HG03025 (cell line): ENCODE measurements at regions not wholly inside any gene's neighbourhood (a gene's known extent, or its start where the extent isn't known, plus 50 kb on each side); places are given as distances from the start of the nearest gene placed in this dataset.

ENCODE experiments used
- ATAC-seq: cut with Tn5 transposase; IDR thresholded peaks from one replicate; pipeline ENCODE4 v1.9.1; 2021; ENCODE audit warnings: mild to moderate bottlenecking, moderate library complexity; ENCODE audit not compliant: unreplicated experiment, low FRiP score

GRCh38 chr5:155193029-155193428 lies 179.5 kb downstream of the KIF4B start:
- ATAC-seq, result no peak

- no peak for ATAC-seq
These were observed 180.0 kb downstream of the KIF4B start for GRCh38 chr5:155193483-155194107.

- ATAC-seq, result no peak
These were observed 187.1 kb downstream of the KIF4B start for GRCh38 chr5:155200608-155201007.

DNA sequence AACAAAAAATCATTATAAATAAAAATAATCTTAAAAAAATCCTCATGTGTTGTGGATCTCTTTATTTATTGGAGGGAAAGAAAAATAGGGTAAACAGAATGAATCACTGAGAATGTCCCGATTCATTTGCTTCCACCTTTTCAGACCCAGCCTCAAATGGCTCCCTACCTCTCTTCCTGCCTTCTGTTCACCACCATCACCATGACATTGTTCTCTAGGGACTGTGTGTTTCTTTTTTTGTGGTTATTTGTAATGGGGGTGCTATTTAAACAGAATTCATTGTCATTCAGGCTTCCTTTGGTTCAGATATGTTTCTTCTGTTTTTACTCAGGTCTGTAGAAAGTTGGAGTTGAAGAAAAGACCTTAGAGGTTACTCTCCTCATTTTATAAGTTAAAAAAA lies 198.2 kb downstream of the KIF4B start:
- ATAC-seq, result no peak

DNA sequence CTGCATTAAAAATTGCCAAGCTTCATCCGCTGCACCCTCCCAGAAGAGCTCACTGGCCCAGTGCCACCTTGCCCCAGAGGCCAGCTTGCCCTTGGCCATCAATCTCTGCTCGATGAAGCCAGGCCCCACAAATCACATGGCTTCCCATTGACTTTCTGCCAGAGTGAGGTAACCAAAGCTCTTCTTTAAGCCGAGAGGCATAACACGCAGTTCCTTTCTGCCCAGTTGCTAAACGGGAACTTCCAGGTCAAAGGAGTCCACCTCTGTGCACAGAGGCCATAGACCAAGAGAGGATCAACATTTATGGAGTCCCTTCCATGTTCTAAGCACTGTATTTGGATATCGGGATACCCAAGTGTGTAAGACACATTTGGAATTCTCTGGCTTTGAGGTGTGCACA lies 208.8 kb downstream of the KIF4B start:
- no peak for ATAC-seq

DNA sequence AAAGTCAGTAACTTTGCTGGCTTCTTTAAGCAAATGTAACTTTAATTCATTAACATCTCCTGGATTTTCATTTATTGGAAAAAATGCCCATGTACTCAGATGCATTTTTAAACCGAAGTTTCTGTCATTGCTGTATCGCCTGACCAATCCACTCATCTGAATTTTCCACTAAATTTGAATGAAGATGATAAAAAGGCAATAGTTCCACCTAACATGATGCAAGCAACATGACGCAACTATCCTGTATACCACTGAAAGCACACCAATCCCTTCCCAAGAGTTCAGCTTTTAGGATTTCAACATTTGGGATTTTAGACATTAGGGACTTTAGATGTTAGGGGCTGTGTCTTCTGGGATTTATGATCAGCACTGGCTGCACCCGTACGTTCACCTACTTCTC lies 215.6 kb downstream of the KIF4B start:
- ATAC-seq, result no peak

- ATAC-seq, result no peak
These were observed 226.2 kb downstream of the KIF4B start for GRCh38 chr5:155239803-155240202.

DNA sequence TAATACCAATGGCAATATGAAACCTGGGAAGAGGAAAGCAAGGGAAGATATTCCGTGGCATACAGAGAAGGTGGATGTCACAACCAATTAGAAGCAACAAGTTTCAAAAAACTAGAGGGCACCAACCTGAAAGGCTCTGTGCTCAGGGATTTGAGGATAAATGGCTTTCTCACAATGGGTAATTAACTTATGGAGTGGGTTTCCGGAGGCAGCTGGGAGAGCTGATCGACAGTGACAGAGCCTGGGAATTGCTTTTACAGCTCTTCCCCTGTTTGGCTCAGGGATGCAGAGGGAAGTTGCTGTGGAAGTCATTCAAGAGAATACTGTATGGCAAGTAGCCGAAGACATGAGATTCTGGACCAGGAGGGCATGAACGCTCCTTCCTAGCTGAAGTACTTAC lies 237.0 kb downstream of the KIF4B start:
- no peak for ATAC-seq

DNA sequence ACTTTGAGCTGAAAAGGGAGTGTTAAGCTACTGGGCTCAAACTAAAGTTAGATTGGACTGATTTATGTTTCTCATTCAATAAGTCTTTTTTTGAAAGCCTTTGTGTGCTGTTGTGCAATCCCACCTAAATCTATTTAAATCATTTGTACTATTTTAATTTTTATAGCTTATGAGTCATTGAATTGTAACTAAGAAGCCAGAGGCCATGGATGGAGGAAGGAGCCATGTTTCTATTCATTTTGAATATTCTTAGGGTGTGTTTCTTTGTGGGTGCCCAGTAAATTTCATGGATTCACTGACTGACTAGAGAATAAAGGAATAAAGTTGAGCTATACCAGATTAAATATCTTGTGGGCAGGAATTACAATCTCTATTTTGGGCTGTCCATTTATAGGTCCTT lies 238.5 kb downstream of the KIF4B start:
- ATAC-seq, result no peak

DNA sequence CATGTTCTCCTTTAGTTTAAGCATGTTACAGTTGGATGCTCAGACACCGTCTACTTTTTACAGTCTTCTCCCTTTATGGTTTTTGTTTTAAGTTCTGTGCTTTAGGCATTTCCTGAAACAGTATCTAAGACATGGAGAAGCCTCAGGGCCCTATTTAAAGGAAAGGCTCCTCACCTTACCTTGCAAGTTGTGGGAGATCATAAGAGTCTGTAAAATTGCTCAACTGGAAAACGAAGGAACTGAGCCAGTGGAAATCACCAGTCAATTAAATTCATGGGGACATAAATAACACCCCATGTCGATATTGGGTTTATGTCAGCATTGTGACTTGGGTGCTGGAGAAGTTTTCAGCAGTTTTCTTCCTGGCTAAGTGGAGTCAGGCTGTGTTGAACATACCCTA lies 239.2 kb downstream of the KIF4B start:
- ATAC-seq, result no peak

DNA sequence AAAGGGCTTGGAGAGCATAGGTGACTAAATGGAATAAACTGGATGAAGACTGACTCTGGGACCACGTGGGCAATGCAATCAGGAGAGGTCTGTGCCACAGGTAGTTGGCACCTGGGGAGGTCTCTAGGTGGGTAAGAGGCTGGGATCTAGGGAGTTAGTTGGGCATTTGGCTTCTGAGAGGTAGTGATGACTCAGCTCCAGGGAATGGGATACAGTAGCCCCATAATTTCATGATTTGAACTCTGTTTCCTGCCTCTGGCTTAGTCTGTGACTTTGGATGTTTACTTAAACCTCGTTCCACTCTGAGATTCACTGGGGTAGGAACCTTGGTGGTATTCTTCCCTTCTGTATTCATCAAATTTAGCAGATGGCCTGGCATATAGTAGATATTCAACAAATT lies 240.8 kb downstream of the KIF4B start:
- ATAC-seq, result no peak

DNA sequence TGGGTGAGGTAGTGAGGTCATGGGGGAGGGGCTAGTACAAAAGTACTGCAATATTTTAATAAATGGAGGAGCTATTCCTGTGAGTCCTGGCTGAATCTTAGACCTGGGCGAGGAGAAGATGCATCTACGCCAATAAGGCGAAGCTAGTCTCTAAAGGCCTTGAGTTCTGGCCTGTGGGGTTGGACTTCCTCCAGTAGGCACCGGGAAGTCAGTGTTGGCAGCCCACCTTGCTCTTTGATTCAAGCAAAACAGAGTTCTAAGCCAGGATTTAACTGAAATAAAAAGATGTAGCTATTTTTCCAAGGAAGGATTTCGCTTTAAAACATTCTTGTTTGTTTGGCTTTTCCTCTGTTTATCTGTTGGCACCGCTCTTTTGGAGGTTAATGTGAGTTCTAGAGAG lies 244.6 kb downstream of the KIF4B start:
- ATAC-seq, result no peak

DNA sequence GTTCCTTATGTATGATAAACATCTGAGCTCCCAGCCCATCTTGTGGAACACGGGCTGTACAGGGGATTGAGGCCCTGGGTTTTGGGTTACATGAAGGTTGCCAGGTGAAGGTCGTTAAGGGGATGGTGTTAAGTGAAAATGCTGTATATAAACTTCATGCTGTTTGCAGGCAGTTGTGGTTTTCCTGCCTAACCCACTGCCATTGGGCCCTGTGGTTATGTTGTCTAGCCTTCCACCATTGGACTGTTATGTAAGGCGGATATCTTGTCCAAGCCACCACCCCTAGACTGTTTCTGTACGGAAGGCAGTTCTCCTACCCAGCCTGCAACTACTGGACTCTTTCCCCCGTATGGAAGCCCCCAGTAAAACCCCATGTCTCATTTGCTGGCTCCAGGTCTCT lies 246.1 kb downstream of the KIF4B start:
- ATAC-seq, result no peak

- no peak for ATAC-seq
These were observed 247.2 kb downstream of the KIF4B start for GRCh38 chr5:155260798-155261197.

GRCh38 chr5:155263381-155263780 lies 249.8 kb downstream of the KIF4B start:
- no peak for ATAC-seq

- ATAC-seq, result no peak
These were observed 251.3 kb downstream of the KIF4B start for GRCh38 chr5:155264809-155265208.

DNA sequence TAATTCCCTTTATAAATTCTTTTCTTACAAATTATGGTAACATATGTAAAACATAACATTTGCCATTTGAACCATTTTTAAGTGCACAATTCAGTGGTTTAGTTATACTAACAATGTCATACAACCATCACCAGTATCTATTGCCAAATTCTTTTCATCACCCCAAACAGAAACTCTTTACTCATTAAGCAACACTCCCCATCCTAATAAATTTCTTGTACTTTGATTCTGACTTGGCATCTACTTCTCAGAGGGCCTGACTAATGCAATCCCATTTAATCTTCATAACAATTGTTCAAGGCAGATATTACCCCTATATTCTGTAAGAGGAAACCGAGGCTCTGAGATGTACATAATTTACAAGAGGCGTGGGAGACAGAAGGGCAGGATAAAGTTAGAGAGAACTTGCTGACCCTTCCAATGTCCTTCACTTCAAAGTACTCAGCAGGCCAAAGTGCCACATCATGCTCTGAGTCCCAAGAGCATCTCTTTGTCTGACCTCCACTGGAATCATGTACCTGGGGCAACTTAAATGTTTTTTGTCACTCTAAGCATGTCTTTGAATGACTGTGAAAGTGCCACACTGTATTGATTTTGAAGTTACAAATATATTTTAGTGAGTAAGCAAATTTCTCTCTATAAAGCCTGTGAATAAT lies 255.3 kb downstream of the KIF4B start:
- ATAC-seq, result no peak

DNA sequence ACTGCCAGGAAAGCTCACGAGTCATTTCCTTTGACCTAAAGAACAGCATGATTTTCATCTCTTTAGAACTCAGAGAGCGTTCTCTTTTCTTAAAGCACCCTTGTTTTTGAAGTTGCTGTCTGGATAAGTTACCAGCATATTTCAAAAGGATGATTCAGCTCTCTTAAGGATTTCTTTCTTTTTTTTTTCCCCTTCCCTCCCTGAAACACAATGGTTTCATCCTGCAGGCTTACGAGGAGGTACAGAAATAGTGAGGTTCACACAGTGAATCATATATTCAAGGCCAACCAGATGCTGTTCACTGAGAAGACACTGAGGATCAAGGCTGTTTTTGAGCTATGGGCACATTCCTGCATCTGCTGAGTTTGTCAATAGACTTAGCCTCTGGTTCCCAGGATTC lies 257.2 kb downstream of the KIF4B start:
- no peak for ATAC-seq

DNA sequence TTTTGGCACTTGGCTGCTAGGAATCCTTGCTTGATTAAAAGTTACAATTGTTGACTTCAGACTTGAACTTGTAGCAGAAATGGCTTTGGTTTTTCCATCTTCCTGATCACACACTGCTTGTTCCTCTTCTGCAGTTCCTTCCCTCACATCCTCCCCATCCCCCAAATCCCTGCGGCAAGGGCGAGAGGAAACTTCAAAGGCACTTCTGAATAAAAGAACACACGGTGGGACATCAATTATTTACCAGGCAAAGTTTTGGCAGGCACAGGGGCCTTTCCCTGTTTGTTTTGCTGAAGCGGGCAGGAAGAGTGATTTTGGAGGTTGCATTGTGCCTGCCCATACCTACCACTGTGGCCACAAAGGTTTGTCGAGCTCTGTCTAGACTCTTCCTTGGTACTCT lies 260.9 kb downstream of the KIF4B start:
- no peak for ATAC-seq

DNA sequence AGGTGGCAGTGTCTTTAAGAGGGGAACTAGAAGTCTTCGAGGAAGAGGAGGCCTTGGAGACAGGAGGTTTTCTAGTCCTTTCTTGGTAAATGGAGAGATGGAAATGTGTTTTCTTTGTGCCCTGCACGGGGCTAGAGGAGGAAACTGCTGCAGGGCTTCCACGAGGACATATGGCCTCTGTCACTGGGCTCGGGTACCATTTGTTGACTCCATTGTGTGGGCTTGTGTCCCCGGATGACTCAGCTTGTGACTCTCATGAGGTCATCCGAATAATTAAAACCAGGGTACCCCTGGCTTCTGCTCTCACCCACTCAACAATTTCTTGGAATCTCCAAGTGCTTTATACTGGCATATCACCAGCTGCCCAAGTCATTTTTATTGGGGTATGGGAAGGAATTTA lies 261.7 kb downstream of the KIF4B start:
- ATAC-seq, result no peak

- ATAC-seq, result no peak
These were observed 262.7 kb downstream of the KIF4B start for GRCh38 chr5:155276231-155276630.

GRCh38 chr5:155278532-155278931 lies 265.0 kb downstream of the KIF4B start:
- no peak for ATAC-seq
